IPS-18a (cell line): ENCODE measurements at regions not wholly inside any gene's neighbourhood (a gene's known extent, or its start where the extent isn't known, plus 50 kb on each side); places are given as distances from the start of the nearest gene placed in this dataset.

Experiments
- H3K27ac ChIP-seq: one replicate; pipeline ENCODE4 v1.5.1; 2013; ENCODE audit warnings: low read length
- H3K27me3 ChIP-seq: one replicate; pipeline ENCODE4 v1.6.1; 2013; ENCODE audit warnings: mild to moderate bottlenecking, low read length; ENCODE audit not compliant: control insufficient read depth, insufficient read depth
- H3K36me3 ChIP-seq: one replicate; pipeline ENCODE4 v1.6.1; 2013; ENCODE audit warnings: low read depth, low read length; ENCODE audit not compliant: control insufficient read depth
- H3K4me1 ChIP-seq: one replicate; pipeline ENCODE4 v1.6.1; 2013; ENCODE audit warnings: low read depth, low read length; ENCODE audit not compliant: control insufficient read depth
- H3K4me3 ChIP-seq: one replicate; pipeline ENCODE4 v1.5.1; 2013; ENCODE audit warnings: low read length
- H3K9ac ChIP-seq: one replicate; pipeline ENCODE4 v1.6.1; 2013; ENCODE audit warnings: mild to moderate bottlenecking, low read length, moderate library complexity
- H3K9me3 ChIP-seq: one replicate; pipeline ENCODE4 v1.6.1; 2013; ENCODE audit warnings: low read depth, low read length; ENCODE audit not compliant: control insufficient read depth

DNA sequence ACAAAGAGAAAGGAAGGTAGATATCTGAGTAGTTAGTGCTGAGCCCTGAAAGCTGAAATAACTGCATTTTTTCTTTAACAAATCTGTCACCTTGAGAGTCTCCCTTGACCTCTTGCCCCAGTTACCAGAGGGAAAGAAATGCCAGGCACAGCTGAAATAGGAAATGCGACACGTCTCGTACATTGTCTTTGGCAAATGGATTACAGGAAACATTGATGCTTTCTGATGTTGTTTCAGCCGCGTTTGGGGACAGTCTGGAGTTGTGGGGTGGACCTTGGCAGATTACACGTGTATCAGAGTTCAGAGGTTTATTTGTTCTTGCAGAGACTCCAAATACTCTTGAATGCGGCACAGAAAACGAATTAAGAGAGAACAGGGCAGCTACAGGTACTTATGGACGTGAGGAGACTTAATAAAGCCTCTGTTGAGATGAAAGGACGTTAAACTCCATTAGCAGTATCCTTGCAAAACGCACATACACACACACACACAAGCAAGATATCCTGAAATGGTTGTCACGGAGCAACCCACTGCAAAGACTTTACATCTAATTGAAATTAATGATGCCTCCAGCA lies 272.8 kb upstream of the RORA start:
- Histone ChIP-seq H3K4me1 (peaks cover 19% of the 10 kb centered on the region), H3K36me3 (no peaks in the 10 kb centered on the region), H3K9me3 (no peaks in the 10 kb centered on the region), H3K27me3 (no peaks in the 10 kb centered on the region), H3K27ac (no peak overlapping the region), H3K4me3 (no peak overlapping the region), H3K9ac (no peak overlapping the region)

DNA sequence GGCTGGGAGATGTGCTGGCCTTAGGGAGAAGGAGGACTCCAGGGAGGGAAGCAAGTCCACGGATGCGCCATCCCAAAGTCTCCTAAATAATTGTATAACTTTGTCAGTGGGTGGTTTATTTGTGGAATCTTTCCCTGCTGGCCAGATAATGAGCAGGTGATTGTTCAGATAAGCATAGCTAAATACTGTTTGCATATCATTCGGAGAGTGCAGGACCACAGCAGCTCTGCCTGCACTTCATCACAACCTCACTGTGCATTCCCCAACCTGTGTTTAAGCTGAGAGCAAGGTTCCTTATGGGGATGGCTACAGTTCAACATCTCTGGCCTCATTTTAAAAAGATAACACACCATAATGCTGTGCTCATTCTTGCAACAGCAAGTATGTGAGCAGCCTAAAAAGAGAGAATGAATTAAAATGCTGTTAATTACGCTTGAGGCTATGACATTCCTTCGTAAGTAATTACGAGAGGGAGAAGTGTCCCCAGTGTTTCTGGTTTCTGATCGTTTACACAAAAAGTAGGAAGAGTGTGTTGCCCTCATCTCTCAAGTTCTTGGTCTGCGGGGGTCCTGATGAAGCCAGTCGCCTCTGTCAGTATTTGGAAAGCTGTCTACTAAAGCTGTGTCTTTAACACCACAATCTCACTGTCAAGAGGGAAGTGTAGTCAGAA lies 272.0 kb upstream of the RORA start:
- Histone ChIP-seq H3K27me3 (no peaks in the 10 kb centered on the region), H3K9me3 (no peaks in the 10 kb centered on the region), H3K36me3 (no peaks in the 10 kb centered on the region), H3K4me3 (no peak overlapping the region), H3K4me1 (peaks cover 19% of the 10 kb centered on the region), H3K27ac (no peak overlapping the region), H3K9ac (no peak overlapping the region)

DNA sequence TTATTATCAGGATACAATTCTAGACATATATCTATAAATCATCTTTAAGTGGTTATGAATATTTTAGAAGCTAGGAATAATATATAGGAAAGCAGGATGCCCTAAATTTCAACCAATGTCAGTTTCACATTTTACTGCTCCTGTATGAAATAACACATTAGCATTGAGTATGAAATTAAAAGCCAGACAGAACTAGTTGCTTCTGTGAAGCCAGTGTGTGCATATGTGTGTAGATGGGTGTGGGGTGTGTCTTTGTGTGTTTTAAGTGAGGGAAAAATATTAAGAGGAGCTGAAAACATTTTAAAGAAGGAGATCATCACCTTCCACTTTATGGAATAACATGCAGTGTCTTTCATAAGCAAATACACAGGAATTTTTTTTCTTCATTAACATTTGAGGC lies 271.4 kb upstream of the RORA start:
- Histone ChIP-seq H3K27me3 (no peaks in the 10 kb centered on the region), H3K36me3 (no peaks in the 10 kb centered on the region), H3K27ac (no peak overlapping the region), H3K9me3 (no peaks in the 10 kb centered on the region), H3K4me1 (peaks cover 19% of the 10 kb centered on the region), H3K9ac (no peak overlapping the region), H3K4me3 (no peak overlapping the region)

DNA sequence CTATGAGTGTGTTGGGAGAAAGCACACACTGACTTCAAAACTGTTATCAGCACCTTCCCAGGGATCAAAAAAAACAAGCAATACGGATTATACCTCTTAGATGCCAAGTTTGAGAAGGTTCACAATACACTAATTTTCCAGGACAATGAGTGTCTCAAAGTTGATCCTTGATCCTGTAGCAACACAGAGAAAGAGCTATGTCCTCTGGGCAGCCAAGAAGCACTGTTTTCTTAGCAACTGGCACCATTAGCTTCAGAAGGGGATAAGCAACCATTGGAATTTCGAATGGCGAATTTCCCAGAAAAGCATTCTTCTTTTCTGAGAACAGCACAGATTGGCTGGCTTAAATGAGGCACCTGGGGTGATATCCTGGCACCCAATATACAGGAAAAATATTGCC lies 270.3 kb upstream of the RORA start:
- no peaks in the 10 kb centered on the region for H3K36me3 ChIP-seq
- no peak overlapping the region for H3K27ac ChIP-seq
- H3K27me3 ChIP-seq: no peaks in the 10 kb centered on the region
- H3K9me3 ChIP-seq: no peaks in the 10 kb centered on the region
- H3K9ac ChIP-seq: no peak overlapping the region
- H3K4me1 ChIP-seq: peaks cover 19% of the 10 kb centered on the region
- no peak overlapping the region for H3K4me3 ChIP-seq

DNA sequence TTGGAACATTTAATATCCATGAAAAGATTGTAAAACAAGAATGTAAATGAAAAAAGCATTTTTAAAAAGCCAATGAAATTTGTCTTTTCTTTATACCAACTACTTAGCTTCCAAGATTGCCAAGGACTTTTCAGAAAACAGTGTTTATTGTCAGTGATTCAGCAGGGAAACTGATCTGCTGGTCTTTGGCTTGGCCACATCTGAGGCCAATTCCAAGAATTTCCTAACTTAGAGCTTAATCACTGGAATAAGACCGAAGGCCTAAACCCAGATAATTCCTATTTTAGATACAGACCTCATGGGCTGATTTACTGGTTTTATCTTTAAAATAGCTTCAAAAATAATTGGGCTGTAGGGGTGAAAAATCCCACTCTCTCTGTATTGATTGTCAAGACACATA lies 260.5 kb upstream of the RORA start:
- Histone ChIP-seq H3K36me3 (no peaks in the 10 kb centered on the region), H3K27ac (no peak overlapping the region), H3K9me3 (no peaks in the 10 kb centered on the region), H3K4me1 (no peaks in the 10 kb centered on the region), H3K4me3 (no peak overlapping the region), H3K9ac (no peak overlapping the region), H3K27me3 (no peaks in the 10 kb centered on the region)

DNA sequence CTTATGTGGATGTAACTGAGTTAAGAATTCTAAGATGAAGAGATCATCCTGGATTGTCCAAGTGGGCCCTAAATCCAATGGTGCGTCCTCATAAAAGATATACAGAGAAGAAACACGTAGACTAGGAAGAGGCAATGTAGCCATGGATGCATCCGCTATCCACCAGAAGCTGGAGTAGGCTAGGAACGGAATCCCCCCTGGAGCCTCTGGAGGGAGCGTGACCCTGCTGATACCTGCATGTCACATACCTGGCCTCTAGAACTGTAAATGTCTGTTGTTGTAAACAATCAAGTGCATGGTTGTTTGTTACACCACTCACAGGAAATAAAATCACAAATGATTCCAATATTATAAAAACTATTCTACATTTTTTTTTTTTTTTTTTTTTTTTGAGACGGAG lies 254.5 kb upstream of the RORA start:
- H3K27me3 ChIP-seq: no peaks in the 10 kb centered on the region
- no peaks in the 10 kb centered on the region for H3K9me3 ChIP-seq
- no peak overlapping the region for H3K9ac ChIP-seq
- no peak overlapping the region for H3K4me3 ChIP-seq
- H3K4me1 ChIP-seq: no peaks in the 10 kb centered on the region
- no peak overlapping the region for H3K27ac ChIP-seq
- no peaks in the 10 kb centered on the region for H3K36me3 ChIP-seq

DNA sequence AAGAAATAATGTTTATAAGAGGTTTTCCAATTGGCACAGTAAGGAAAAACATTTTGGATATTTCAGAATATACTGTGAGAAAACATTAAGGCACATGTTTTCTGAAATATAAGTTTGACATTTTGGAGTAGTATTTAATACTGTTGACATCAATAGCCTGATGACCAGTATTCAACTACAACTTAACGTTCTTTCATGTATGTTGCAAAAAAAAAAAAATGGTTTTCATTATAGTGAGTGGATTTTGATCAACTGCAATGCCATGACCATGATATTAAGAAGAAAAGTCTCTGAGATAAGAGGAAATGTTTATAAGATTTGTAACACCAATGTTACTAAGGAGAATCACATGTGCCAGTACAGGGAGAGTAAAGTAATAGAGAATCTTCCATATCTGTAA lies 252.8 kb upstream of the RORA start:
- Histone ChIP-seq H3K36me3 (no peaks in the 10 kb centered on the region), H3K9me3 (no peaks in the 10 kb centered on the region), H3K27ac (no peak overlapping the region), H3K4me1 (no peaks in the 10 kb centered on the region), H3K4me3 (no peak overlapping the region), H3K27me3 (no peaks in the 10 kb centered on the region), H3K9ac (no peak overlapping the region)

DNA sequence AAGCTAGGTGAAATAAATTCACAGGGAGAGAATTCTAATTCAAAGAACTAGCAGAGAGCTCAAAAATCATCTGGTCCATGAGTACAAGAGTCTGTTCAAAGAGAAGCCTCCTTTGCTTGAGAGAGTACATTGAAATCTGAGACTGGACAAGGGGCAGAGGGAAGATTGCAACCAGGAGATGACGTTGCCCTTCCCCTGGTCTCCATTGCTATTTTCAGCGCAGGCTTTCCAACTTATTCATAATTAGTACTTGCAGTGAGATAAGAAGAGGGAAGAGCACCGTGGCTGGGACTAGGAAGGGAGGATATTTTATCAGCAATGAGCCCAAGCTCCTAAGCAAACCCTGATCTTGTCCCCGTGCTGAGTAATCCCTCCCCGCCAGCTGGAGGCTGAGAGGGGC lies 251.8 kb upstream of the RORA start:
- Histone ChIP-seq H3K27me3 (no peaks in the 10 kb centered on the region), H3K4me3 (no peak overlapping the region), H3K36me3 (no peaks in the 10 kb centered on the region), H3K4me1 (no peaks in the 10 kb centered on the region), H3K9ac (no peak overlapping the region), H3K9me3 (no peaks in the 10 kb centered on the region), H3K27ac (no peak overlapping the region)

DNA sequence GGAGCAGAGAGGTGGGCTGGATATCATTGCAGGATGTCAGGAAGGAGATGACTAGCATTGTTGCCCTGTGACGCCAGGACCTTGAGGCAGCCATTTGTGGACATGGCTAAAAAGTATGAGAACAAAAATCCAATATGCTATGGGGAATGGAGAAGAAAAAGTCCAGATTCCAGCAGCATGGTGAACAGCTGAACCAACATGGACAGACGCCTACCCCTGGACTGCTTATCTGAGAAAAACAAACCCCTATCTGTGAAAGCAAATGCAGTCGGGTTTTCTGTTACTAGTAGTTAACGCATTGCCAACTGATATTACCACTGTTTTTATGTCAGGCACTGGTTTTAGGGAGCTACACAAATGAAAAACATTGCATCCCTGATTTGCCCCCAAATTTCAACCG lies 251.2 kb upstream of the RORA start:
- Histone ChIP-seq H3K27ac (no peak overlapping the region), H3K27me3 (no peaks in the 10 kb centered on the region), H3K36me3 (no peaks in the 10 kb centered on the region), H3K9me3 (no peaks in the 10 kb centered on the region), H3K4me3 (no peak overlapping the region), H3K4me1 (no peaks in the 10 kb centered on the region), H3K9ac (no peak overlapping the region)

DNA sequence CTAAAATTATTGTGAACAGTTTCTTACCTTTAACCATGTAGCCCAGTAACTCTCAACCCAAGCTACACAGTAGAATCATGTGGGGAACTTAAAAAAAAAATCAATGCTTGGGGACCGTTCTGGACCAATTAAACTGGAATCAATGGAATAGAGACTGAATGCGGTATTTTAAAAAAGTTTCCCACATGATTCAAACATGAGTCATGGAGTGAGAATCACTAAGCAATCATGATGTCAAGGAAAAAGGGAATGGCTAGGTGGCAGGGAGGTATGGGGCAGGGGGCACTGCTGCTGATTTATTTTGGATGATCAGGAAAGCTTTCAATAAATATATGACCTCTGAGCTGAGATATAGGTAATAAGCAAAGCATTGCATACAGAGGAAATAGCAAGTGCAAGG lies 250.5 kb upstream of the RORA start:
- H3K9ac ChIP-seq: no peak overlapping the region
- no peaks in the 10 kb centered on the region for H3K4me1 ChIP-seq
- H3K9me3 ChIP-seq: no peaks in the 10 kb centered on the region
- H3K27me3 ChIP-seq: no peaks in the 10 kb centered on the region
- no peaks in the 10 kb centered on the region for H3K36me3 ChIP-seq
- no peak overlapping the region for H3K27ac ChIP-seq
- H3K4me3 ChIP-seq: no peak overlapping the region

DNA sequence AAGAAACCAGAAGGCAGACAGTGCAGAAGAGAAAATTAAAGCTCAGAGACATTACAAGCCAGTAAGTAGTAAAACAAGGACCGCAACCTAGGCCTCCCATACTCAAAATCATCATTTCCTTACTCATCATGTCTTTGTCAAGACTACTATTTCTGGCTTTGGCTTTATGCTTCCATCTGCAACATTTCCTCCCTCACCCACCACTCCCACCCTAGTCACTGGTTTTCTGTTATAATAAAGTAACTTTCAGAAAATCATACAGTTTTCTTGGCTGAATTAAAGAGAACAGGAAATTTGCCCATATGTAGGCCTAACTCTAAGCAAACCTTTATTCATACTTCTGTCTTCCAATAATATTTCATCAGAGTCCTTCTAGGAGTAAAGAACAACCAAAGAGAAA lies 247.6 kb upstream of the RORA start:
- Histone ChIP-seq H3K27ac (no peak overlapping the region), H3K9ac (no peak overlapping the region), H3K27me3 (no peaks in the 10 kb centered on the region), H3K4me1 (no peaks in the 10 kb centered on the region), H3K36me3 (no peaks in the 10 kb centered on the region), H3K4me3 (no peak overlapping the region), H3K9me3 (no peaks in the 10 kb centered on the region)

DNA sequence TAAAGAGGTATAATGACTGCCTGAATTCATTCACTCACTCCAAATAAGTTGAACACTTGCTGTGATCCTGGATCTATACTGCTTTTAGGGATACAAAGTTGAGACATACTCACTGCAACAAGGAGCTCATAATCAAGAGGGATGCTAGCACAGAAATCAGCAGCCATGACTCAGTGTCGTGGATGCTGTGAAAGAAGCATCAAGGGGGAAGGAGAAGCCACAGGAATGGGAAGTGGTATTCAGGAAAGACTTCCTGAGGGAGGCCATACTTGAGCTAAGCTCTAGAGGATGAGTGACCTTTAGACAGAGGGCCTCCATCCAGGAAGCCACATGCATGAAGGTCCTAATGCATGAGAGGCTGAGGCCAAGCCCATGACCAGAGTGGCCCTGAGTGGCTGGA lies 245.7 kb upstream of the RORA start:
- H3K27ac ChIP-seq: no peak overlapping the region
- H3K9me3 ChIP-seq: no peaks in the 10 kb centered on the region
- H3K9ac ChIP-seq: no peak overlapping the region
- H3K4me1 ChIP-seq: no peaks in the 10 kb centered on the region
- H3K27me3 ChIP-seq: no peaks in the 10 kb centered on the region
- H3K4me3 ChIP-seq: no peak overlapping the region
- no peaks in the 10 kb centered on the region for H3K36me3 ChIP-seq
